H7 (cell line): ENCODE measurements at regions not wholly inside any gene's neighbourhood (a gene's known extent, or its start where the extent isn't known, plus 50 kb on each side); places are given as distances from the start of the nearest gene placed in this dataset.

Source experiments
- DNase-seq: peaks from one replicate; pipeline ENCODE4 v3.0.0; 2012
- H3K27me3 ChIP-seq: 2 replicates; pipeline ENCODE4 v1.6.0; 2011; ENCODE audit warnings: mild to moderate bottlenecking, low read length; ENCODE audit not compliant: control insufficient read depth, insufficient read depth
- H3K36me3 ChIP-seq: replicated peaks from 2 replicates; pipeline ENCODE4 v1.5.1; 2011; ENCODE audit warnings: low read length; ENCODE audit not compliant: control insufficient read depth, insufficient read depth
- H3K4me3 ChIP-seq: 2 replicates; pipeline ENCODE4 v1.5.1; 2011; ENCODE audit warnings: low read depth, mild to moderate bottlenecking, control low read depth, low read length, moderate library complexity; ENCODE audit not compliant: insufficient read depth

- DNase-seq, result no peak
- Histone ChIP-seq H3K27me3 (no peaks in the 10 kb centered on the region), H3K36me3 (no peaks in the 10 kb centered on the region), H3K4me3 (no peak overlapping the region)
Observed at GRCh38 chr6:23403460-23403859, 722.6 kb upstream of the NRSN1 start.

- Histone ChIP-seq H3K4me3 (no peak overlapping the region), H3K27me3 (no peaks in the 10 kb centered on the region), H3K36me3 (no peaks in the 10 kb centered on the region)
- DNase-seq, result no peak
Observed at GRCh38 chr6:23409531-23409930, 716.5 kb upstream of the NRSN1 start.

GRCh38 chr6:23410439-23410838, 715.6 kb upstream of the NRSN1 start:
- DNase-seq, result no peak
- Histone ChIP-seq H3K4me3 (no peak overlapping the region), H3K36me3 (no peaks in the 10 kb centered on the region), H3K27me3 (no peaks in the 10 kb centered on the region)

- no peaks in the 10 kb centered on the region for H3K36me3 ChIP-seq
- DNase-seq, result no peak
- H3K27me3 ChIP-seq, result no peaks in the 10 kb centered on the region
- H3K4me3 ChIP-seq, result no peak overlapping the region
Observed at GRCh38 chr6:23412770-23413169, 713.2 kb upstream of the NRSN1 start.

- Histone ChIP-seq H3K36me3 (no peaks in the 10 kb centered on the region), H3K4me3 (no peak overlapping the region), H3K27me3 (no peaks in the 10 kb centered on the region)
- DNase-seq, result no peak
Observed at GRCh38 chr6:23413327-23414050, 712.5 kb upstream of the NRSN1 start.

GRCh38 chr6:23414051-23414445, 712.0 kb upstream of the NRSN1 start:
- Histone ChIP-seq H3K4me3 (no peak overlapping the region), H3K36me3 (no peaks in the 10 kb centered on the region), H3K27me3 (no peaks in the 10 kb centered on the region)
- DNase-seq, result no peak

GRCh38 chr6:23414922-23415321, 711.1 kb upstream of the NRSN1 start:
- no peak overlapping the region for H3K4me3 ChIP-seq
- DNase-seq, result no peak
- no peaks in the 10 kb centered on the region for H3K27me3 ChIP-seq
- H3K36me3 ChIP-seq, result no peaks in the 10 kb centered on the region

- no peaks in the 10 kb centered on the region for H3K36me3 ChIP-seq
- H3K4me3 ChIP-seq, result no peak overlapping the region
- DNase-seq, result no peak
Observed at GRCh38 chr6:23415819-23416427, 710.1 kb upstream of the NRSN1 start.

GRCh38 chr6:23417133-23417532, 708.9 kb upstream of the NRSN1 start:
- H3K36me3 ChIP-seq, result no peaks in the 10 kb centered on the region
- no peaks in the 10 kb centered on the region for H3K27me3 ChIP-seq
- DNase-seq, result no peak
- no peak overlapping the region for H3K4me3 ChIP-seq

More at GRCh38 chr6:23415819-23416427, 710.1 kb upstream of the NRSN1 start:
- H3K27me3 ChIP-seq, result no peaks in the 10 kb centered on the region

- Histone ChIP-seq H3K4me3 (no peak overlapping the region), H3K36me3 (no peaks in the 10 kb centered on the region), H3K27me3 (no peaks in the 10 kb centered on the region)
- DNase-seq, result no peak
Observed at GRCh38 chr6:23418095-23418494, 707.9 kb upstream of the NRSN1 start.

- Histone ChIP-seq H3K4me3 (no peak overlapping the region), H3K27me3 (no peaks in the 10 kb centered on the region), H3K36me3 (no peaks in the 10 kb centered on the region)
- DNase-seq, result no peak
Observed at GRCh38 chr6:23419046-23419445, 707.0 kb upstream of the NRSN1 start.

GRCh38 chr6:23420659-23421350, 705.2 kb upstream of the NRSN1 start:
- no peaks in the 10 kb centered on the region for H3K36me3 ChIP-seq
- DNase-seq, result no peak

GRCh38 chr6:23424584-23424983, 701.4 kb upstream of the NRSN1 start:
- Histone ChIP-seq H3K4me3 (no peak overlapping the region), H3K36me3 (no peaks in the 10 kb centered on the region)
- no peak for DNase-seq

More at GRCh38 chr6:23420659-23421350, 705.2 kb upstream of the NRSN1 start:
- Histone ChIP-seq H3K4me3 (no peak overlapping the region), H3K27me3 (no peaks in the 10 kb centered on the region)

GRCh38 chr6:23435126-23435525, 690.9 kb upstream of the NRSN1 start:
- H3K4me3 ChIP-seq, result no peak overlapping the region
- no peaks in the 10 kb centered on the region for H3K27me3 ChIP-seq
- H3K36me3 ChIP-seq, result no peaks in the 10 kb centered on the region
- DNase-seq, result no peak

More at GRCh38 chr6:23424584-23424983, 701.4 kb upstream of the NRSN1 start:
- no peaks in the 10 kb centered on the region for H3K27me3 ChIP-seq

- H3K27me3 ChIP-seq, result no peaks in the 10 kb centered on the region
- no peak for DNase-seq
- no peak overlapping the region for H3K4me3 ChIP-seq
- no peaks in the 10 kb centered on the region for H3K36me3 ChIP-seq
Observed at GRCh38 chr6:23435798-23436197, 690.2 kb upstream of the NRSN1 start.
